ENCODE measurements at regions not wholly inside any gene's neighbourhood (a gene's known extent, or its start where the extent isn't known, plus 50 kb on each side); places are given as distances from the start of the nearest gene placed in this dataset.

DNA sequence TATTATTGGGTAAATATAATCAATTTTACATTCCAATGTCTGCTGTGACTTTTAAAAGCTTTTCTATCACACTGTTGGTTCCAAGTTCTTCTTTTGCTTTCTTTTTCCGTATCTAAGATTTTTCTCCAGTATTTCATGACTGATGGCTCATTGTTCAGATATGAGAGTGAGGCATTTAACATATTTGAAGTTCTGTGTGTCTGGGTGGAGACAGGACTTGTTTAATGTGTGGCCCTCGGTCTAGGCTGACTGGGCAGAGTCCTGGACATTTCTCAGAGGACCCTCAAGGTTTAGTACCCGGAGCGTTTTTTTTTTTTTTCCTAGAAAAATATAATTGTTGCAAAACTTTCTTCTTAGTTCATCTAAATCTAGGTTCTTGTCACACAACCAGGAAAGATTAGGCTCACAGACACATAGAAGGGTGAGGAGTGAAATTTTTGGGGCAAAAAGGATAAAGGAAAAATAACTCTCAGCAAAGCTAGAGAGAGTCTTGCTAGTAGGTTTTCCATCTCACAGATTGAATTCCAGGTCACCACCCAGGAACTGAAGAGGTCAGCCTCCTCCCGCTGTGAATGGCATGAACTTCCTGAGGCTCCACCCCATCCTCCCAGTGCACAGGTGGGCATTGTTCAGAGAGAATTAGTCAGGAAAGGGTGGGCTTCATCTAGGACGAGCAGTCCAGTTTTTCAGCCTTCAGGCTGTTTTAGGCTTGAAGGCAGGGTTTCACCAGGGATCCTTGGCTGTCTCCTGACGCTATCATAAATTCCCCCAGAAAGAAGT, 1002.4 kb upstream of the PCDH9 start:
- no peak for DNase-seq

DNA sequence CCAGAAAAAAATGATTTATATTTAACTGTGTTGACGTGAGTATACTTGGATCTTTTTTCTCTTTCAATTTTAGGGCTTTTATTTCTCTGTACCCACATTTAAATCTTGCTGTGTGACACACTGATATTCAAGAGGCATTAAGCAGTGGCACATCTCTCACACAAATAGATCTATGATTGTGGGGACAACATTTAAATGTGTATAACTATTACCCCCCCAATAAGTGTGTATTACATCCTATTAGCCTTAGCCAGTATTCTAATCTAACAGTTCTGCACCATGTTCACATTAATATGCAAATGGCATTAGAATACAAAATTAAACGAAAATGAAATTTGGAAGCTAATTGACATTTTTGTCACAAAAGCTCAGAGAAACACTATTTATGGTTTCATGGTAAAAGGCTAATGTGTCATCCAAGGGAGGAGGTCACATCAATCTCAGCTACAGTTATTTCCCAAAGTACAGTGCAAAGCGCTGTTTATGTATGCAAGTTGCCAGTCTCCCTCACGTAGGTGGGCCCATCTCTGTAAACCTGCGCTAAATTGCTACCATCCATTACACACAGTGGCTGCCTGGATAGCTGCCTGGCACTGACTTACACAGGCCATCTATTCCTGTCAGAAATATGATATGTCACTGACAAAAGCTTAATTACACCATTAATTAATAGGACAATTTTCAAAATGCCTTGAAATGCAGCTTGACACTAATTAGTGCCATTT, 984.7 kb upstream of the PCDH9 start:
- no peak for DNase-seq

DNA sequence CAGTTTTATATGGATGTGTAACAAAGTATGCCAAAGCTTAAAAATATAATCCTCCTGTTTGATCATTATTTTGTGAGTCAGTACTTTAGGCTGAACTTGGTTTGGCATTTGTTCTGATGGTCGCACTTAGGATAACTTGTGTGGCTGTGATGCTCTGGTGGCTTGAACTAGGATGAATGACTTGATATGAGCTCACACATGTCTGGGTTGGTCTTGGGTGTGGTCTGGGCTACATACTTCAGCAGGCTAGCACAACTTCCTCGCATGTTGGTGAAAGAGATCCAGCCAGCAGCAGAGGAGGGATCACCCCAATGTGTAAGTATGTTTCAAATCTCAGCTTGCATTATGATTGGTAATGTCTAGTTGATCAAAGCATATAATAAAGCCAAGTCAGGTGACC, 969.1 kb upstream of the PCDH9 start:
- no peak for DNase-seq

DNA sequence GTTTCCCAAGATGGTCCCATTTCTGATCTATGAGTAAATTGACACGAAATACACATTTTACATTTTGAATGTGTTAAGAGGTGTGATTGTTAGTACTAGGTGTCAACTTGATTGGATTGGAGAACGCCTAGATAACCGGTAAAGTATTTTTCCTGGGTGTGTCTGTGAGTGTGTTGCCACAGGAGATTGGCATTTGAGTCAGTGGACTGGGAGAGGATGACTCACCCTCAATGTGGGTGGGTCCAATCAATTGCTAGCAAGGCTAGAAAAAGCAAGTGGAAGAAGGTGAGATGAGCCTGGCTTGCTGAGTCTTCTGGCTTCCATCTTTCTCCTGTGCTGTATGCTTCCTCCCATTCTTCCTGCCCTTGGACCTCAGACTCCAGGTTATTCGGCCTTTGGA, 960.7 kb upstream of the PCDH9 start:
- no peak for DNase-seq

DNA sequence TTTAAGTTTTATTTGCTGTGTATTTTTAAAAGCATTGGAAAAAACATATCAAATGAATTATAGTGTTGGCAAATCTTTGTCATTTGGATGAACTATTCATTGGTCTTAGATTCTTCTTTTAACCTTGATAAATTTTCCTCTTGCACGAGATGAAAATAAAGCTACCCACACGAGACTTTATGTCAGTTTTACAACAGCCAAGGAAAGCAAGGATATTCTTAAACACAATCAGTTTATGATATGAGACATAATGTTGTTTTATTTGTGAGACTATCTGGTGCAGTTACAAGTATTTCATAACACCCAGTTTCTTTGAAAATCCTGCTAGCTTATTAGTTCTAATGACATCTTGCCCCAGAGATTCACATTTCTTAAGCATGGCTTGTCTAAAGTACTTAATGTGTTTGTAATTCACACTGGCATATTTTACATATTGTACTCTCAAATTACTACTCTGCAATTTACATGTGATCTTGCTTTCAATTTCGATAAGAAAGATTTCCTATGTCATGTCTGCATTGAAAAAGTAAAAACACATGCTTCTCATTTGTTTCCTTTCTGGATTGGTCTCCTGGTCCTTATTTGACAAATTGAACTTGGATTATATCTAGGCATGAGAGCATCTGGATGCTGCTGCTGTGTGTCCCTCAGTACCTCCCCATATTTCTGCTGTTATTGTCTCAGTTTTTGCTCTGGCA, 955.5 kb upstream of the PCDH9 start:
- DNase-seq = no peak

DNA sequence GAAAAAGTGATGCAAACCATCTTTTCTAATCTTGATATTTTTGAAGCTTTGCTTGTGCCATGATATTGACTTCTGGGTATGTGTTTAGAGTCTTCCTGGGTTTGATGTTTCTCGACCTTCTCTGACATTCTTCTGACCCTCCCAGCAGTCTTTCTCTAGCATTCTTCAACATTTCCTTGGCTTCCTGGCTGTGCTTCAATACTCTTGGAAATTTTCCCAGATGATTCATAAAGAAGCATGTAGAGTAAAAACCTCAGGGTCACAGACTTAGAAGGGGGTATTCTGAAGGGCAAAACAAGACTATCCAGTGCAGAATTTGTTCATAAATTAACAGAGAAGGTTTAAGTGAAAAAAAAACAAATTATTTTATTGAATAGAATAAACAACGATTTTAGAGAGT, 946.3 kb upstream of the PCDH9 start:
- DNase-seq = no peak

DNA sequence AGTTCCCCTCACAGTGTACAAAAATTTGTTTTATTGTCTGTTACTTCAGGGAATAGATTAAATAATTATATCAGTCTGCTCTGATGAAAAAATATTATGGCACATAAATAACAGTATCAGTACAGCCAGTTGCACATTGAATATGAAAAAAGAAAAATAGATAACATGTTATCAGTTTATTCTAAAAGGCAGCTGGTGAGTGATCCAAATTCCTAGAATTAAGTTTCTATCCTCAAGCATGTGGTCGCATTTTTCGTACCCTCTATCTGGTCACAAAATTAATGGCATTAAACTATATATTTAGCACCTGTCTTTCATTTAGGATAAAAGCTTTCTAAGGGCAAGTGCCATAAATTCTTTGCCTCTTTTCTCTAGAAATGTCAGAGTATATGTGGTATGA, 944.8 kb upstream of the PCDH9 start:
- no peak for DNase-seq

DNA sequence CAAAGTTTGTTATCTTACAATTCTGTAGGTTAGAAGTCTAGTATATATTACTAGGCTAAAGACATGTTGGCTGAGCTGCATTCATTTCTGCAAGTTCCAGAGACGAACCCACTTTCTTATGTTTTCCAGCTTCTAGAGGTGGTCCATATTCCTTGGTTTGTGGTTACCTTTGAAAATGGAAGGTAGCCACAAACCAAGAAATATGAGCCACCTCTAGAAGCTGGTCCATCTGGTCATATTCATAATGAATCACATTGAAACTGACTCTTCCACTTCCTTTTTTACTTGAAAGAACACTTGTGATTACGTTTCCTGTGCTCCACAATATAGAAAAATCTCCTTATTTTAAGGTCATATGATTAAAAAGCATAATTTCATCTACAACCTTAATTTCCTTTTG, 943.0 kb upstream of the PCDH9 start:
- no peak for DNase-seq

DNA sequence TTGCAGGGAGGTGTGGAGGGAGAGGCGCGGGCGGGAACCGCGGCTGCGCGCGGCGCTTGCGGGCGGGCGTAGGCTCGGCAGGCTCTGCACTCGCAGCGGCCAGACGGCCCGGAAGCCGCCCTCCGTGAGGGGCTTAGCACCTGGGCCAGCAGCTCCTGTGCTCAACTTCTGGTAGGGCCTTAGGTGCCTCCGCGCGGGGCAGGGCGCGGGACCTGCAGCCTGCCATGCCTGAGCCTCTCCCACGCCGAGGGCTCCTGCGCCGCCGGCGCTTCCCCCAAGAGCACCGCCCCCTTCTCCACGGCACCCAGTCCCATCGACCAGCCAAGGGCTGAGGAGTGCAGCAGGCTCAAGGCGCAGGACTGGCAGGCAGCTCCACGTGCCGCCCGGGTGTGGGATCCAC, 940.8 kb upstream of the PCDH9 start:
- no peak for DNase-seq

DNA sequence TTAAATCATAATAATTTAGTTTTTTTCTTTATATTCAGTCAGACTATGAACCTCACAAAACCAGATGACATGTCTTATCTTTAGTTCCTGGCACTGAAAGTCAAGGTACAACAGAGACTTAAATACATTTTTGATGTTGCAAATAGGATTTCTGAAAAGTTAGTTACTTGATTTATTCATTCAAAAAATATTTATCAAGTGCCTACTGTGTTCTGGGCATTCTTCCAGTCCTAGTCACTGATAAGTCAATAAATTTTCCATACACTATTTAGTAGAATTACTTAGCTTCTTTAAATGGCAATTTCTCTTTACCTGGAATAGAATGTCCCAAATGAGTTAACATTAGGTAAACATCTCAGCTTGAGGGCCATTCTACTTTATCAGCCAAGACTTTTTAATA, 938.3 kb upstream of the PCDH9 start:
- no peak for DNase-seq

DNA sequence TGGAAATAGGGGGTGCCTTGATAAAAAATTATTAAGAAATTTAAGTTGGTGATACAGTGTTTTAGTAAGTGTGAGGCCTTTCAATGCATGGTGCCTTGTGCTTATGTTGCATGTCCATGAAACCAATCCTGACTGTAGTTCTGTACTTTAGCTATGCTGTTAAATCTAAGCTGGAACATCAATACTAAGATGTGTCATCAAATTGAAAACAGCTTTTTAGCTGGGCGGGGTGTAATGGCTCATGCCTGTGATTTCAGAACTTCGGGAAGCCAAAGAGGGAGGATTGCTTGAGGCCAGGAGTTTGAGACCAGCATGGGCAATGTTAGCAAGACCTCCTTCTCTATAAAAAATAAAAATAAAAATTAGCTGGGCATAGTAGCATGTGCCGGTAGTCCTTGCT, 930.3 kb upstream of the PCDH9 start:
- DNase-seq = no peak

DNA sequence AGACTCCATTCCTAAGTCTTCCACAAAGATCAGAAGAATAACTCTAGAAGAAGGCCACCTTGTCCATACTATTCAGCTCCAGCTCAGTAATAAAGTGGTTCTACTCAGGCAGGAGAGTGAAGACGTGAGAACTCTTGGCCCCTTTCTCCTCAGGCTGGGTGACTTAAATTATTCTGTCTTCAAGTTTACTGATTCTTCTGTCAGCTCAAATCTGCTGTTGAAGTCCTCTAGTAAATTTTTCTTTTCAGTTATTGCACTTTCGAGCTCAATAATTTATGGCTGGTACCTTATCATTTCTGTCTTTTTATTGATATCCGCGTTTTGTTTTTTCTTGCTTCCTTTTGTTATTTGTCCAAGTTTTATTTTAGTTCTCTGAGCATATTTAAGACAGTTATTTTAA, 922.3 kb upstream of the PCDH9 start:
- DNase-seq = no peak

DNA sequence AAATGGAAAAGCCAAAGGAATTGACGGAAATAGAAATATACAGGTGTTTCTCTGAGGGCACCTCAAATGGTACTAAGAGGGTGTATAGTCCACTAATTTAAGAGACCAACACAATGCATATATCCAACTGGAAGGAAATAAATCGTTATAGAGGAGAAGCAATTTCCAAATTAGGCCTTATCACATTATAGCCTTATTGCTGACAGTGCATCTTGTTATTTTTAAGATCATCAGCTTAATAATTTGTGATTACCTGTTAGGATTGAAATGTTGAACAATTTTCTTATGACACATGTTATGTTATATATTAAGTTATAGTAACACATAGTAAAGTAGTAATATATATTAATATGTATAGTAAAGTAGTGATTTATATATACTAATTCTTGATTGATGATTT, 915.7 kb upstream of the PCDH9 start:
- DNase-seq = no peak

DNA sequence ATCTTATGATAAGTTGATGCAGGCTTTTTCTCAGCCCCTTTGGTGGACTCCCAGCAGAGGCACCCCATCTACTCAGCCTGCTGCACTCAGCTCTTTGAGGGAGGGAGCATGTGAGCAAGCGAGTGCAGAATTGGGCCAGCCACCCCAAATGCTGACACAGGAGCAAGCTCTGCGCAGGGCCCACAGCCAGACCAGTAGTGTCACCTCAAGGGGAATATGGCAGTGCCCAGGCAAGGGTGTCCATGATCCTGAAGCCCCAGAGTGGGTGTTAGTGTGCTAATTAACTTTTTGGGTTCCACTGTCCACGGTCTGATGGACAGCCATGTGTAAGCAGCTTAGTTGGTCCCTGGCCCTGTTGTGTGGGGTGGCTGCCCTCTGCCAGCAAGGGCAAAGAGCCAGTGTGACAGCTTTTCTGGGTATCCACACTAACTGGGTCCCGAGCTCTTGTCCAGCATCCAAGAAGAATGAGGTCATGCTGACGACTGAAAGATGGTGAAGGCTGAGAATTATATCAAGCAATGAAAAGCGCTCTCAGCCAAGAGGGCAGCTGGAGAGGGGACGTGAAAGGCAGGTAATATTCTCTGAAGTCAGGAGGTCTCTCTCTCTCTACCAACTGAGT, 898.3 kb upstream of the PCDH9 start:
- DNase-seq = no peak

DNA sequence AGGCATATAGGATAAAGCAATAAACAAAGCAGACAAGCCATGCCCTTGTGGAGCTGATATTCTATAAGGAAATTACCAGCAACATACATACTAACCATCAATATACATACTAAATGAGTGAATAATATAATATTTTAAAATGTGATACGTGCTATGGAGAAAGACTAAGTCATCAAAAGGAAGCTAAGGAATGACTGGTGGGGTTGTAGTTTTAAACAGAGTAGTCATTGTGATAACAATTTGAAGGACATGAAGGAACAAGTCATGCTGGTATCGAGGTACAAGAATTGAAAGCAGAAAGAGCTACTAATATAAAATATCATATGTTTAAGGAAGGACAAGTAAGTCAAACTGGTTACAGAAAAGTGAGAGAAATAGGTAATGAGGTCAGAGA, 894.9 kb upstream of the PCDH9 start:
- DNase-seq = no peak

DNA sequence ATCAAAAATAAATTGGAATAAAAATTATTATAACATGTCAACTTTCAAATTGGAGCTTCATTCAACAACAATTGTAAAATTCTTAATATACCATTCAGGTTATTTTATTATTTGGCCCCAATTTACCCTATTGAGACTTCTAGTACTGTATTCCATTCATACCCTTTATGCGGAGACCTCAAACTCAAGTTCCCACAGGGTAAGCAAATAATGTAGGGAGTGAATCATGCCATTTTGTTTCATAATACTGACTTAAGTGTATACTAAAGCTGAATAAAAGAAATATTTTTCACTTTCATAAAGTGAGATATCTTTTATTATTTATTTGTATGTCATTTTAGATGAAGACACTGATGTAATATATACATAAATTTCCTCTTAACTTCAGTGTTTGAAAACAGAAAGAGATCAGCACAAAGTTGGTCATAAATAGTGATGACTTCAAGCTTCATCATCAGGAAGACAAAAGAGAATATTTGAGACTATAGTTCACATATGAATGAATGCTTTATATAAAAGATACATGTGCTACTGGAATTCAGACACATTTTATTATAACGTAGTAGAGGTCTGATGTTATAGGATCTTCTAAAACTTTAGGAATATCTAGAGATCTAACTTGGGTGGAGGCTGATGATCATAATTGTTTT, 894.4 kb upstream of the PCDH9 start:
- DNase-seq = no peak

DNA sequence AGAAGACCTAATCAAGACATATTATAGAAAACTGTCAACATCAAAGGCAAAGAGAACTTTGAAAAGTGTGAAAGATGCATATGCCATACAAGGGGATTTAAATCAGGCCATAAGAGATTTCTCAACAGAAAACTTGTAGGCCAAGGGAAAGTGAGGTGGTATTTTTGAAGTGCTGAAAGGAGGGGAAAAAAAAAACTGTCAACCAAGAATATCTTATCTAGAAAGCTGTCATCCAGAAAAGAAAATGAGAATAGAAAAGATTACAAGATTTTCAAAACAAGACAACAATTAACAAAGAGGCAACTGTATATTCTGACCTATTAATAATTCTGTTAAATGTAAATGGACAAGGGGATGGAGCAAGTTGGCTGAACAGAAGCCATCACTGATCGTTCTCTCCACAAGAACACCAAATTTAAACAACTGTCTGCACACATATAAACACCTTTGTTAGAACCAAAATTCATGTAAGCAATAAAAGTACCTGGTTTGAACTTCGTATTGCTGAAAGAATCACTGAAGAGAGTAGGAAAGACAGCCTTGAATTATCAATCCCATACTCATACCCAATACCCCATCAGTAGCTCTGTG, 880.1 kb upstream of the PCDH9 start:
- no peak for DNase-seq

DNA sequence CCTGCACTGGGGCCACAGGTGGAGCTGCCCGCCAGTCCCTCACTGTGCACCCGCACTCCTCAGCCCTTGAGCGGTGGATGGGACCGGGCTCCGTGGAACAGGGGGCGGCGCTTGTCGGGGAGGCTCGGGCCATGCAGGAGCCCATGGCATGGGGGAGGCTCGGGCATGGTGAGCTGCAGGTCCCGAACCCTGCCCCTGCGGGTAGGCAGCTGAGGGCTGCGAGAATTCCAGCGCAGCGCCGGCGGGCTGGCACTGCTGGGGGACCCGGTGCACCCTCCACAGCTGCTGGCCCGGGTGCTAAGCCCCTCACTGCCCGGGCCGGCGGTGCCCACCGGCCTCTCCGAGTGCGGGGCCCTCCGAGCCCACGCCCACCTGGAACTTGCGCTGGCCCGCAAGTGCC, 877.5 kb upstream of the PCDH9 start:
- no peak for DNase-seq

DNA sequence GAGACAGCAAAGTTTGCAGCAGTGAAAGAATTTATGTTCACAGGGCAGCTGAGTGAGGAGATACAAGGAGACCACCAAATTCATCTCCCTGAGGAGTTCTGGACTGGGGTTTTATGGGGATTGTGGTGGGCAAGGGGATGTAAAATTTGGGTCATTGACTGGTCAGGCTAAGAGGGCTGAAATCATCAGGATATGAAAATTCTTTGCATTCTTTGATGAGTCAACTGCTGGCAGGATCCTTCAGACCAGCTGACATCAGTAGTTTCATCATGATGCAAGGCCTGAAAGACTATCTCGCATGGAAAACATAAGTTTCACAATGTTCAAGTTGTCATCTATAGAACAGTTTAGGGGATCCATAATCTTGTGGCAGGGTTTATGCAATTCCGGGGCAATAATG, 869.5 kb upstream of the PCDH9 start:
- no peak for DNase-seq

DNA sequence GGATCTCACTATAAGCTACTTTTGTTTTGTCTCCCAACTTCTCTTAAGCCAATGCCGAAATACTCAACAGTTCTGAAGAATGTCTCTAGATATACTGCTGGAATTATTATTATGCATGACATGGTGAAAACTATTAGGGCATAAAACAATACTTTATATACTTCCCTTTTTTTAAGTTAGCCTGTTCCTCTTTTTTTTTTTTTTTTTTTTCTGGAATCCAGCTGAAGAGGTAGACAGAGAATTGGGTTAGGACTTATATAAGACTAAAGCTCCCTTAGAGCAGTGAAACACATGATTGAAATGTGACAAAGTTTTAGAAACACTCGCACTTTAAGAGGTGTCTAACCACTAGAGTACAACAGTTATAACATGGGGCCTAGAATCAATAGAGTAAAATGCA, 850.9 kb upstream of the PCDH9 start:
- no peak for DNase-seq

DNA sequence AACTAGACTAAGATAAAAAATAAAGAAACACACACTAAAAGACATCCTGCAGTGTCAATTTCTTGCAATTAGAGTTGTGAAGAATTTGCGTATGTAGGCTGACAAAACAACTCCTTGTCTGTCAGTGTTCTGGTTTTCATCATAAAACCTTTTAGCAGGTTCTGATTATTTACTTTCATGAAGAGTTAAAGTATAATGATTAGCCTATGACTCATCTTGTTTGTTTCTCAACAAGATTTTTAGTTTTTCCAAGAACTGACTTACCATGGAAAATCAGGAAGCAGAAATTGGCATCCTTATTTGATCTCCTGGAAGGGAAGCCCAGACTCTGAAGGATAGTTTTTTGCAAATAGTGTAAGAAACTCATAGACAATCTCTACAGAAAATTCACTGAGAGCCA, 848.7 kb upstream of the PCDH9 start:
- DNase-seq = no peak

DNA sequence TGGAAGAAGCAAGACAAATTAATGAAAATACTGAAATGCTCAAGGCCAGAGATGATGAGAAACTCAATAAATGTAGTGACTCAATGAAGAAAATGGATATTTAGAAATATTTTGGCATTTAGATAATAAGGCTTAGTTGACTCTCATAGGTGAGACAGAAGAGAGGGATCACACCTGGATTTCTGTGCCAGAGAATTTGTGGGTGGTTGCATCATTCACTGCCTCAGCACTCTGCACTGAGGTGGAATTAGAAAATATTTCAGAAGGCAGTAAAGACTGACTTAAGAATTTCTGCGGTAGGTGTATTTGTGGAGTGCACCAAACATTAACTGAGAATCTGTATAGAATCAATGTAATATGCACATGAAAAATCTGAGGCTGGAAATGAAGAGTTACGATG, 848.3 kb upstream of the PCDH9 start:
- no peak for DNase-seq

DNA sequence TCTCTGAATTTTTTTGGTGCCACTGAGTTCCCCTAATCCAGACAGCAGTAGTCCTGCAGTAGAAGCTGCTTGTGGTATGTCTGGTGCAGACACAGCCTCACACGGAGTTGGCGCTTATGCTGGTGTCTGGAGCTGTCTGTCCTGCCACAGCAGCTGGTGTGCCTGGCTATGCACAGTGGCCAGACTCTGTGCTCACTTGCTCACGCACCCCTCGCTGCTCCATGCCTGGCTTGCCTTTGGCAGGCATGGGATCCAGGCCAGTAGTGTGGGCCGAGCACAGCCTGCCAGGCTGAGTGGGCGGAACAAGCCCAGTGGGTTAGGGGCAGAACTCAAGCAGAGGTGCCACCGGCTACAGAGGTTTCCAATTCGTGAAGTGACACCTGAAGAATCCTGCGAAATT, 845.9 kb upstream of the PCDH9 start:
- DNase-seq = no peak
